ENCODE measurements at regions not wholly inside any gene's neighbourhood (a gene's known extent, or its start where the extent isn't known, plus 50 kb on each side); places are given as distances from the start of the nearest gene placed in this dataset.

- TF ChIP-seq POLR2A (IDR thresholded peaks at IDR 0.05; ENCODE audit: low read depth, low read length) = no peak
- no peak for TF ChIP-seq POLR2AphosphoS5 (IDR thresholded peaks at IDR 0.05; ENCODE audit: low read depth, low read length)
These were observed 1040.1 kb upstream of the NR2F2 start for GRCh38 chr15:95290176-95290974.

Measured in GM12891 (cell line).